ENCODE measurements at regions not wholly inside any gene's neighbourhood (a gene's known extent, or its start where the extent isn't known, plus 50 kb on each side); places are given as distances from the start of the nearest gene placed in this dataset.

GRCh38 chr4:35793045-35793722, 451.1 kb downstream of the ARAP2 start:
- TF ChIP-seq CTCF (IDR thresholded peaks at IDR 0.05) (no peak), POLR2A (IDR thresholded peaks at IDR 0.05) (no peak)

All from adrenal gland (tissue), 5 donors.